A549 (cell line): ENCODE measurements at regions not wholly inside any gene's neighbourhood (a gene's known extent, or its start where the extent isn't known, plus 50 kb on each side); places are given as distances from the start of the nearest gene placed in this dataset.

Experiments
- ATAC-seq, 2 experiments: fragments of 200-7000 bp in 1 of 2; fragments of >200 bp in 1 of 2; cut with Nextera tagmentation in 1 of 2; cut with Tn5 transposase in 1 of 2; 3 replicates each; pipeline versions ENCODE4 v1.8.0 to v1.9.1; 2018 to 2020; ENCODE audit warnings: mild to moderate bottlenecking in 1 of 2, moderate library complexity in 1 of 2
- CTCF ChIA-PET: fragments of 300-600 bp; sonication (Branson Sonifier 250); formaldehyde crosslinking; extraction: SDS; loops from one replicate; lab custom pipeline; 2021; ENCODE audit warnings: antibody characterized with exemption, inconsistent platforms; lab: Yijun Ruan, JAX
- POLR2A ChIA-PET: fragments of 350-600 bp; formaldehyde crosslinking; extraction: SDS; loops from one replicate; lab custom pipeline; 2021; ENCODE audit warnings: antibody characterized with exemption, inconsistent platforms; lab: Yijun Ruan, JAX
- DNase-seq, 2 experiments: peaks; one replicate each; pipeline versions ENCODE4 v3.0.0 to v3.0.0-alpha.2; 2011 to 2016; ENCODE audit warnings: low read depth in 1 of 2, low spot score in 1 of 2
- FAIRE-seq: peaks from 2 replicates; lab custom pipeline; 2011; peaks lifted over from hg19 to GRCh38; lab: Jason Lieb, UNC
- H3K27ac ChIP-seq, 2 experiments: fragments of >200 bp; sonication (Bioruptor Twin); formaldehyde crosslinking; 3 replicates each; pipeline ENCODE4 v1.5.1; 2016 to 2017
- H3K4me1 ChIP-seq: fragments of >200 bp; sonication (Bioruptor Twin); formaldehyde crosslinking; 3 replicates; pipeline ENCODE4 v1.6.1; 2016
- H3K4me2 ChIP-seq: fragments of >200 bp; sonication (Bioruptor Twin); formaldehyde crosslinking; 3 replicates; pipeline ENCODE4 v1.6.1; 2016
- H3K4me3 ChIP-seq: fragments of >200 bp; sonication (Bioruptor Twin); formaldehyde crosslinking; 3 replicates; pipeline ENCODE4 v1.5.1; 2016
- H3K9me3 ChIP-seq: fragments of >200 bp; sonication (Bioruptor Twin); formaldehyde crosslinking; 3 replicates; pipeline ENCODE4 v1.6.1; 2016
- CBX2 ChIP-seq: fragments of 200-600 bp; sonication (generic); IDR thresholded peaks from 2 replicates; pipeline ENCODE4 v1.6.1; 2016; ENCODE audit warnings: low read depth, mild to moderate bottlenecking, borderline replicate concordance
- CEBPB ChIP-seq, 2 experiments: fragments of >200 bp in 1 of 2; sonication (Bioruptor Twin) in 1 of 2; formaldehyde crosslinking in 1 of 2; IDR thresholded peaks; 2 replicates each; pipeline ENCODE4 v1.6.1; 2012 to 2016
- CHD4 ChIP-seq: fragments of 200-600 bp; sonication (generic); IDR thresholded peaks from 2 replicates; pipeline ENCODE4 v1.6.1; 2016; ENCODE audit warnings: antibody characterized with exemption, mild to moderate bottlenecking, borderline replicate concordance
- EHMT2 ChIP-seq: fragments of 200-600 bp; sonication (generic); IDR thresholded peaks from 2 replicates; pipeline ENCODE4 v1.6.1; 2016; ENCODE audit warnings: antibody characterized with exemption, low read depth, mild to moderate bottlenecking, moderate library complexity
- GATA3 ChIP-seq: IDR thresholded peaks from 2 replicates; pipeline ENCODE4 v1.6.1; 2012; ENCODE audit warnings: borderline replicate concordance
- KDM5A ChIP-seq: fragments of 200-600 bp; sonication (generic); IDR thresholded peaks from 2 replicates; pipeline ENCODE4 v1.6.1; 2016; ENCODE audit warnings: antibody characterized with exemption, mild to moderate bottlenecking
- MAZ ChIP-seq: fragments of 150-350 bp; IDR thresholded peaks from 2 replicates; pipeline ENCODE4 v1.6.1; 2014; ENCODE audit warnings: antibody characterized with exemption, low read depth, low read length, borderline replicate concordance
- RARB ChIP-seq: fragments of 250-450 bp; sonication (Bioruptor Pico); IDR thresholded peaks from 2 replicates; pipeline ENCODE4 v1.8.0; 2021; ENCODE audit warnings: mild to moderate bottlenecking, moderate library complexity
- ZFP36 ChIP-seq: fragments of 450-650 bp; IDR thresholded peaks from 2 replicates; pipeline ENCODE4 v1.6.1; 2014; ENCODE audit warnings: borderline replicate concordance; ENCODE audit not compliant: partially characterized antibody
- ZSCAN20 ChIP-seq: fragments of 250-450 bp; sonication (Bioruptor Pico); IDR thresholded peaks from 2 replicates; pipeline ENCODE4 v1.8.0; 2022; ENCODE audit warnings: mild to moderate bottlenecking, moderate library complexity
- WGBS: methylation state at CpG from one replicate; pipeline ENCODE4 v1.1.6; 2017; ENCODE audit errors: missing lambda C conversion rate; 5-methylcytosine and 5-hydroxymethylcytosine counted together
- TF ChIP-seq, protein P1 (sequence below): fragments of 150-350 bp; IDR thresholded peaks from 2 replicates; pipeline ENCODE4 v1.6.1; 2014; ENCODE audit warnings: low read depth, mild to moderate bottlenecking, low read length
- TF ChIP-seq, protein P2 (sequence below): IDR thresholded peaks from 2 replicates; pipeline ENCODE4 v1.6.1; 2012; ENCODE audit warnings: low read depth, borderline replicate concordance
- TF ChIP-seq, protein P3 (sequence below): fragments of 200-600 bp; sonication (generic); IDR thresholded peaks from 2 replicates; pipeline ENCODE4 v1.6.1; 2016; ENCODE audit warnings: antibody characterized with exemption, mild to moderate bottlenecking, moderate library complexity
- TF ChIP-seq, protein P4 (sequence below): fragments of >200 bp; sonication (Bioruptor Twin); formaldehyde crosslinking; IDR thresholded peaks from 2 replicates; pipeline ENCODE4 v1.6.1; 2016
- TF ChIP-seq, protein P5 (sequence below): fragments of >200 bp; sonication (Bioruptor Twin); formaldehyde crosslinking; IDR thresholded peaks from 3 replicates; pipeline ENCODE4 v1.5.1; 2016
- TF ChIP-seq, protein P6 (sequence below): fragments of 450-650 bp; IDR thresholded peaks from 2 replicates; pipeline ENCODE4 v1.6.1; 2014; ENCODE audit warnings: antibody characterized with exemption

DNA sequence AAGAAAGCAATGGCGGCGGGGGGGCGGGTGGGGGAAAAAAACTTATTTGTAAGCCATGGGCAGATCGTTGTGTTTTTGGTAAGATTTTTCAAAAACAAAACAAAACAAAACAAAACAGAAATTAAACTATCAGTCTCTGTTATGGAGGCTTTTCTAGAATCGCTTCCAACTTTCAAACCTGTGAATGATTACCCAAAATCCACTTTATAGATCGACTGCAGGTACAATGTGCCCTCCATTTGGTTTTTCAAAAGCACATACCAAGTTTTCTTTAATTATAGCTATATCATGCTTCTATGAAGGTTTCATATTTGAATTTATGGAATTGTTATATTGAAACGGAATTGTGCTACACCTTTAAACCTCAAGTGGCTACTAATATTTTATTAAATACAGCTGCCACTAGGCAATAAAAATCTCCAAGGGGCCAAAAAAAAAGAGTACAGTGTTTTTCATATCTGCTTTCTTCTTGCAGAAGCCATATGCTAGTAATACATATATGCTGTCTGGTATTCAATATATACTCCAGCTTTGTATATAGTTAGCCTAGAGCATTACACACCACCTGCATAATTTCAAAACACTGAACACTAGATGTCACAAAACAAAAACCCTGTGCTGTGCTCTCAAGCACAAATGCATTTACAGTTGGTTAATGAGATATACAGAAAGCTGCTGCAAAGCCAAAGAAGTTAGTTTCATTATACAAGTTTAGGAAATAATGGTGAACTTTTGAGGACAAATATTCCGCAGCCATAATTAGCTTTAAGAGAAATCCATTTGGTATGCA is 683.8 kb upstream of the NR2F2 start:
- DNase-seq, result no peak
- no peak overlapping the region for H3K4me2 ChIP-seq
- ATAC-seq, result no peak
- ChIA-PET CTCF (no interaction called here), POLR2A (no interaction called here)
- no peak overlapping the region for H3K27ac ChIP-seq
- no peak overlapping the region for H3K4me3 ChIP-seq
- FAIRE-seq, result no peak
- WGBS, result 32% methylated on average over 8 of the region's 8 CpGs
- TF ChIP-seq ZSCAN20 (CRISPR knock-in tag), result no peak
- no peak for TF ChIP-seq CBX2
- no peak for TF ChIP-seq MAZ
- TF ChIP-seq, protein P1, sequence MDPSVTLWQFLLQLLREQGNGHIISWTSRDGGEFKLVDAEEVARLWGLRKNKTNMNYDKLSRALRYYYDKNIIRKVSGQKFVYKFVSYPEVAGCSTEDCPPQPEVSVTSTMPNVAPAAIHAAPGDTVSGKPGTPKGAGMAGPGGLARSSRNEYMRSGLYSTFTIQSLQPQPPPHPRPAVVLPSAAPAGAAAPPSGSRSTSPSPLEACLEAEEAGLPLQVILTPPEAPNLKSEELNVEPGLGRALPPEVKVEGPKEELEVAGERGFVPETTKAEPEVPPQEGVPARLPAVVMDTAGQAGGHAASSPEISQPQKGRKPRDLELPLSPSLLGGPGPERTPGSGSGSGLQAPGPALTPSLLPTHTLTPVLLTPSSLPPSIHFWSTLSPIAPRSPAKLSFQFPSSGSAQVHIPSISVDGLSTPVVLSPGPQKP, result no peak
- no peak for TF ChIP-seq RARB
- TF ChIP-seq, protein P2, sequence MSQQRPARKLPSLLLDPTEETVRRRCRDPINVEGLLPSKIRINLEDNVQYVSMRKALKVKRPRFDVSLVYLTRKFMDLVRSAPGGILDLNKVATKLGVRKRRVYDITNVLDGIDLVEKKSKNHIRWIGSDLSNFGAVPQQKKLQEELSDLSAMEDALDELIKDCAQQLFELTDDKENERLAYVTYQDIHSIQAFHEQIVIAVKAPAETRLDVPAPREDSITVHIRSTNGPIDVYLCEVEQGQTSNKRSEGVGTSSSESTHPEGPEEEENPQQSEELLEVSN, result no peak
- TF ChIP-seq, protein P3, sequence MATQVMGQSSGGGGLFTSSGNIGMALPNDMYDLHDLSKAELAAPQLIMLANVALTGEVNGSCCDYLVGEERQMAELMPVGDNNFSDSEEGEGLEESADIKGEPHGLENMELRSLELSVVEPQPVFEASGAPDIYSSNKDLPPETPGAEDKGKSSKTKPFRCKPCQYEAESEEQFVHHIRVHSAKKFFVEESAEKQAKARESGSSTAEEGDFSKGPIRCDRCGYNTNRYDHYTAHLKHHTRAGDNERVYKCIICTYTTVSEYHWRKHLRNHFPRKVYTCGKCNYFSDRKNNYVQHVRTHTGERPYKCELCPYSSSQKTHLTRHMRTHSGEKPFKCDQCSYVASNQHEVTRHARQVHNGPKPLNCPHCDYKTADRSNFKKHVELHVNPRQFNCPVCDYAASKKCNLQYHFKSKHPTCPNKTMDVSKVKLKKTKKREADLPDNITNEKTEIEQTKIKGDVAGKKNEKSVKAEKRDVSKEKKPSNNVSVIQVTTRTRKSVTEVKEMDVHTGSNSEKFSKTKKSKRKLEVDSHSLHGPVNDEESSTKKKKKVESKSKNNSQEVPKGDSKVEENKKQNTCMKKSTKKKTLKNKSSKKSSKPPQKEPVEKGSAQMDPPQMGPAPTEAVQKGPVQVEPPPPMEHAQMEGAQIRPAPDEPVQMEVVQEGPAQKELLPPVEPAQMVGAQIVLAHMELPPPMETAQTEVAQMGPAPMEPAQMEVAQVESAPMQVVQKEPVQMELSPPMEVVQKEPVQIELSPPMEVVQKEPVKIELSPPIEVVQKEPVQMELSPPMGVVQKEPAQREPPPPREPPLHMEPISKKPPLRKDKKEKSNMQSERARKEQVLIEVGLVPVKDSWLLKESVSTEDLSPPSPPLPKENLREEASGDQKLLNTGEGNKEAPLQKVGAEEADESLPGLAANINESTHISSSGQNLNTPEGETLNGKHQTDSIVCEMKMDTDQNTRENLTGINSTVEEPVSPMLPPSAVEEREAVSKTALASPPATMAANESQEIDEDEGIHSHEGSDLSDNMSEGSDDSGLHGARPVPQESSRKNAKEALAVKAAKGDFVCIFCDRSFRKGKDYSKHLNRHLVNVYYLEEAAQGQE, result no peak
- no peak for TF ChIP-seq CHD4
- TF ChIP-seq CEBPB (IDR thresholded peaks at IDR 0.05), result no peak
- no peak for TF ChIP-seq GATA3
- no peak for TF ChIP-seq ZFP36
- TF ChIP-seq, protein P4, sequence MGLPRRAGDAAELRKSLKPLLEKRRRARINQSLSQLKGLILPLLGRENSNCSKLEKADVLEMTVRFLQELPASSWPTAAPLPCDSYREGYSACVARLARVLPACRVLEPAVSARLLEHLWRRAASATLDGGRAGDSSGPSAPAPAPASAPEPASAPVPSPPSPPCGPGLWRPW, result no peak
- TF ChIP-seq, protein P5, sequence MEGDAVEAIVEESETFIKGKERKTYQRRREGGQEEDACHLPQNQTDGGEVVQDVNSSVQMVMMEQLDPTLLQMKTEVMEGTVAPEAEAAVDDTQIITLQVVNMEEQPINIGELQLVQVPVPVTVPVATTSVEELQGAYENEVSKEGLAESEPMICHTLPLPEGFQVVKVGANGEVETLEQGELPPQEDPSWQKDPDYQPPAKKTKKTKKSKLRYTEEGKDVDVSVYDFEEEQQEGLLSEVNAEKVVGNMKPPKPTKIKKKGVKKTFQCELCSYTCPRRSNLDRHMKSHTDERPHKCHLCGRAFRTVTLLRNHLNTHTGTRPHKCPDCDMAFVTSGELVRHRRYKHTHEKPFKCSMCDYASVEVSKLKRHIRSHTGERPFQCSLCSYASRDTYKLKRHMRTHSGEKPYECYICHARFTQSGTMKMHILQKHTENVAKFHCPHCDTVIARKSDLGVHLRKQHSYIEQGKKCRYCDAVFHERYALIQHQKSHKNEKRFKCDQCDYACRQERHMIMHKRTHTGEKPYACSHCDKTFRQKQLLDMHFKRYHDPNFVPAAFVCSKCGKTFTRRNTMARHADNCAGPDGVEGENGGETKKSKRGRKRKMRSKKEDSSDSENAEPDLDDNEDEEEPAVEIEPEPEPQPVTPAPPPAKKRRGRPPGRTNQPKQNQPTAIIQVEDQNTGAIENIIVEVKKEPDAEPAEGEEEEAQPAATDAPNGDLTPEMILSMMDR, result no peak
- no peak for TF ChIP-seq KDM5A
- no peak for TF ChIP-seq EHMT2
- TF ChIP-seq, protein P6, sequence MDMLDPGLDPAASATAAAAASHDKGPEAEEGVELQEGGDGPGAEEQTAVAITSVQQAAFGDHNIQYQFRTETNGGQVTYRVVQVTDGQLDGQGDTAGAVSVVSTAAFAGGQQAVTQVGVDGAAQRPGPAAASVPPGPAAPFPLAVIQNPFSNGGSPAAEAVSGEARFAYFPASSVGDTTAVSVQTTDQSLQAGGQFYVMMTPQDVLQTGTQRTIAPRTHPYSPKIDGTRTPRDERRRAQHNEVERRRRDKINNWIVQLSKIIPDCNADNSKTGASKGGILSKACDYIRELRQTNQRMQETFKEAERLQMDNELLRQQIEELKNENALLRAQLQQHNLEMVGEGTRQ, result no peak
- TF ChIP-seq, all 56 proteins: peak for 0
- Histone ChIP-seq H3K4me1 (no peaks in the 10 kb centered on the region), H3K9me3 (no peaks in the 10 kb centered on the region)
